Esophagus (tissue), 2 donors: ENCODE measurements at regions not wholly inside any gene's neighbourhood (a gene's known extent, or its start where the extent isn't known, plus 50 kb on each side); places are given as distances from the start of the nearest gene placed in this dataset.

Experiments
- H3K27ac ChIP-seq, 2 donors: one replicate each; pipeline ENCODE4 v1.5.1; 2013; ENCODE audit warnings: low read depth in 2 of 2, mild to moderate bottlenecking in 2 of 2, inconsistent platforms in 1 of 2, low read length in 1 of 2, moderate library complexity in 1 of 2
- H3K27me3 ChIP-seq, 2 donors: one replicate each; pipeline ENCODE4 v1.6.1; 2013; ENCODE audit warnings: low read length in 2 of 2, control low read depth in 1 of 2, mild to moderate bottlenecking in 1 of 2; ENCODE audit not compliant: insufficient read depth in 2 of 2, control insufficient read depth in 1 of 2
- H3K36me3 ChIP-seq, 2 donors: one replicate each; pipeline ENCODE4 v1.6.1; 2013; ENCODE audit warnings: low read length in 1 of 2; ENCODE audit not compliant: control insufficient read depth in 2 of 2, insufficient read depth in 2 of 2
- H3K4me1 ChIP-seq, 2 donors: one replicate each; pipeline ENCODE4 v1.6.1; 2013; ENCODE audit warnings: low read length in 1 of 2; ENCODE audit not compliant: control insufficient read depth in 2 of 2, insufficient read depth in 2 of 2
- H3K4me3 ChIP-seq, 2 donors: one replicate each; pipeline ENCODE4 v1.5.1; 2013; ENCODE audit warnings: low read length in 2 of 2, mild to moderate bottlenecking in 2 of 2, low read depth in 1 of 2, moderate library complexity in 1 of 2
- H3K9me3 ChIP-seq, 2 donors: one replicate each; pipeline ENCODE4 v1.6.1; 2013; ENCODE audit warnings: mild to moderate bottlenecking in 2 of 2, low read depth in 1 of 2, low read length in 1 of 2, moderate library complexity in 1 of 2; ENCODE audit not compliant: control insufficient read depth in 2 of 2, insufficient read depth in 1 of 2
- WGBS, 2 donors: extraction: QIAGEN DNeasy Blood & Tissue Kit; methylation state at CpG; one replicate each; pipeline ENCODE4 v1.1.7; 2013; 5-methylcytosine and 5-hydroxymethylcytosine counted together
- donor health status: healthy with polysubstance abuse.
- donor health status: Bipolar disorder and iron deficiency.

GRCh38 chr14:65184032-65184764 lies 81.9 kb upstream of the MAX start:
- Histone ChIP-seq H3K27ac (no peak overlapping the region), H3K36me3 (no peaks in the 10 kb centered on the region), H3K4me1 (no peaks in the 10 kb centered on the region), H3K27me3 (no peaks in the 10 kb centered on the region), H3K9me3 (no peaks in the 10 kb centered on the region), H3K4me3 (no peak overlapping the region)
- WGBS, 2 donors, result 56 to 64% methylated on average over 8 of the region's 8 CpGs

GRCh38 chr14:65185829-65186228 lies 83.5 kb upstream of the MAX start:
- 59 to 73% methylated on average over 4 of the region's 4 CpGs for WGBS, 2 donors
- no peaks in the 10 kb centered on the region for H3K9me3 ChIP-seq
- no peaks in the 10 kb centered on the region for H3K4me1 ChIP-seq
- no peaks in the 10 kb centered on the region for H3K27me3 ChIP-seq
- H3K27ac ChIP-seq, result no peak overlapping the region
- H3K36me3 ChIP-seq, result no peaks in the 10 kb centered on the region
- no peak overlapping the region for H3K4me3 ChIP-seq

DNA sequence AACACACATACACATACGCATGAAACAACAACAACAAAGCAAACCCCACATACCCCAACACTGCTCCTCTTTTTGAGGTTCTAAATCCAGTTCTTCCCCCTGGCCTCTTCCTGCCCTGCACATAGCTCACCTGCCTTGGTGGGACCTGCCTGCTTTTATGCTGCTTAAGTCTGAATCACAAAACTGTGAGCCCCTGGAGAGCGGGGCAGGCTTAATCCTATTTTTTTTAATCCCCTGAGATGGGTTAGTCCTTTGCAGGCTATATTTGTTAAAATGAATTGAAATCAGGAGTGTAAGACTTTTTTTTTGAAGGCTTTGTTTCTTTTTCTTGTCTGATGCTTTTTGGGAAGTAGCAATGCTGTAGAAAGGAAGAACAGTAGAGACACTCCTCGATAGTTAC lies 84.6 kb upstream of the MAX start:
- Histone ChIP-seq H3K27me3 (no peaks in the 10 kb centered on the region), H3K4me1 (no peaks in the 10 kb centered on the region), H3K36me3 (no peaks in the 10 kb centered on the region), H3K27ac (no peak overlapping the region), H3K4me3 (no peak overlapping the region), H3K9me3 (no peaks in the 10 kb centered on the region)
- 81 to 90% methylated on average over 3 of the region's 3 CpGs for WGBS, 2 donors

DNA sequence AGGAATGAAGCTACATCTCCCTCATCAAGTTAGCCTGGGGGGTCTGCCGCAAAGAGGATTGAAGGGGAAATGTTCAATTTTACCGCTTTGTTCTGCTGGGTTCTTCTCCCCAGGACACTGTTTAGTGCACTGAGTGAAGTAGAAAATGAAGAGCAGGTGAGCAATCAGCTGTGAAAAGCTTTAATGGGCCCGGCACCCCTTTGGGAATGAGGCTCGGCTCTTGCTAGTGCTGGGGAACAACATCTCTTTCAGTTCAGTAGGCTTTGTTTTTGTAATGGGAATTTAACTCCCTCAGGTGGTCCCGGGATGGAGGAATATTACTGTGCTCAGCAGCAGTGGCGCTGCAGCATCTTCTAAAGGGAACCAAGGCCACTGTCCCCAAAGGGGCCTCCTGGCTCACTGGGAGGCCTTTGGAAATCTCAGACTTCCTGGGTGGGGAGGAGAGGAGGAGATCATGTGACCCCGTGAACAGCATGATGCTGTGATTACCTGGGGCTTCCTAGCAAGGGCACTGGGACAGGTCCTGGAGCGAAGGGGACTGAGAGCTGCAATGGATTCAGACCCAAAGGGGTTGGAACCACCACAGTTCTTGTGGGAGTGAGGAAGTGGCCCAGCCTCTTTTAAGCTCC lies 85.2 kb upstream of the MAX start:
- H3K4me3 ChIP-seq, result no peak overlapping the region
- no peak overlapping the region for H3K27ac ChIP-seq
- H3K9me3 ChIP-seq, result no peaks in the 10 kb centered on the region
- H3K4me1 ChIP-seq, result no peaks in the 10 kb centered on the region
- H3K27me3 ChIP-seq, result no peaks in the 10 kb centered on the region
- WGBS, 2 donors, result 79 to 81% methylated on average over 8 of the region's 8 CpGs
- no peaks in the 10 kb centered on the region for H3K36me3 ChIP-seq

GRCh38 chr14:65190312-65190711 lies 88.0 kb upstream of the MAX start:
- 71 to 75% methylated on average over 4 of the region's 4 CpGs for WGBS, 2 donors
- Histone ChIP-seq H3K27ac (no peak overlapping the region), H3K4me3 (no peak overlapping the region), H3K27me3 (no peaks in the 10 kb centered on the region), H3K36me3 (no peaks in the 10 kb centered on the region), H3K4me1 (no peaks in the 10 kb centered on the region), H3K9me3 (no peaks in the 10 kb centered on the region)

DNA sequence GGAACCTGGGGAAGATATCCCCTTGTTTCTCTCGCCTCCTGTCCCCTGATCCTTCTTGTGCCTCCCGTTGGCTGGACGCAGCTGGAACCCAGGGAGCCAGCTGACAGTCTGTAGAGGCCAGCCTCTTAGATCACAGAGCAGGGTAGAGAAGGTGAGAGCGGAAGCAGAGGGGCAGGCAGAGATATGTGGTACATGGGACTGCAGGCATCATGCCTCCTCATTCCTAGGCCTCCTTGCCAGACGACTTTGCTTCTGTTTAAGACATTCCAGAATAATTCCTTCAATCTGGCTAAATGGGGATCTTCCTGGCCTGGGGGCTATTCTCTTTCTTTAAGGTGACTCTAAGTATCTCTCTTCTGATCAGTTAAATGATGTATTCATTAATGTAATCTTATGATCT lies 89.4 kb upstream of the MAX start:
- no peaks in the 10 kb centered on the region for H3K9me3 ChIP-seq
- no peak overlapping the region for H3K4me3 ChIP-seq
- WGBS, 2 donors, result 82 to 85% methylated on average over 5 of the region's 5 CpGs
- no peaks in the 10 kb centered on the region for H3K27me3 ChIP-seq
- H3K4me1 ChIP-seq, result no peaks in the 10 kb centered on the region
- H3K36me3 ChIP-seq, result no peaks in the 10 kb centered on the region
- no peak overlapping the region for H3K27ac ChIP-seq

DNA sequence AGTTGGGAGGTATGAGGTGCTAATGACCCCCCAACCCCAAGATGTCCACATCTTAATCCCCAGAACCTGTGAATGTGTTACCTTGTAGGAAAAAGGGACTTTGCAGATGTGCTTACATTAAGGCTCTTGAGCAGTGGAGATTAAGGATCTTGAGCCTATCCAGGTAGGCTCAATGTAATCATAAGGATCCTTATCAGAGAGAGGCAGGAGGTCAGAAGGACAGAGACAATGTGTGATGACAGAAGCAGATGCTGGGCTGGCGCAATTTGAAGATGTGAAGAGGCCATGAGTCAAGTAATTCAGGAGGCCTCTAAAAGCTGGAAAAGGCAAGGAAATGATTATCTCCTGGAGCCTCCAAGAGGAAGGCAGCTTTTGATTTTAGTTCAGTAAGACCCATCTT lies 90.4 kb upstream of the MAX start:
- no peaks in the 10 kb centered on the region for H3K4me1 ChIP-seq
- H3K27ac ChIP-seq, result no peak overlapping the region
- 48 to 97% methylated on average over 1 of the region's 1 CpG for WGBS, 2 donors
- H3K27me3 ChIP-seq, result no peaks in the 10 kb centered on the region
- H3K4me3 ChIP-seq, result no peak overlapping the region
- H3K36me3 ChIP-seq, result no peaks in the 10 kb centered on the region
- H3K9me3 ChIP-seq, result no peaks in the 10 kb centered on the region

GRCh38 chr14:65193916-65194590 lies 91.7 kb upstream of the MAX start:
- Histone ChIP-seq H3K27me3 (no peaks in the 10 kb centered on the region), H3K36me3 (no peaks in the 10 kb centered on the region), H3K4me1 (no peaks in the 10 kb centered on the region), H3K27ac (no peak overlapping the region), H3K4me3 (no peak overlapping the region), H3K9me3 (no peaks in the 10 kb centered on the region)
- 52 to 66% methylated on average over 3 of the region's 3 CpGs for WGBS, 2 donors

DNA sequence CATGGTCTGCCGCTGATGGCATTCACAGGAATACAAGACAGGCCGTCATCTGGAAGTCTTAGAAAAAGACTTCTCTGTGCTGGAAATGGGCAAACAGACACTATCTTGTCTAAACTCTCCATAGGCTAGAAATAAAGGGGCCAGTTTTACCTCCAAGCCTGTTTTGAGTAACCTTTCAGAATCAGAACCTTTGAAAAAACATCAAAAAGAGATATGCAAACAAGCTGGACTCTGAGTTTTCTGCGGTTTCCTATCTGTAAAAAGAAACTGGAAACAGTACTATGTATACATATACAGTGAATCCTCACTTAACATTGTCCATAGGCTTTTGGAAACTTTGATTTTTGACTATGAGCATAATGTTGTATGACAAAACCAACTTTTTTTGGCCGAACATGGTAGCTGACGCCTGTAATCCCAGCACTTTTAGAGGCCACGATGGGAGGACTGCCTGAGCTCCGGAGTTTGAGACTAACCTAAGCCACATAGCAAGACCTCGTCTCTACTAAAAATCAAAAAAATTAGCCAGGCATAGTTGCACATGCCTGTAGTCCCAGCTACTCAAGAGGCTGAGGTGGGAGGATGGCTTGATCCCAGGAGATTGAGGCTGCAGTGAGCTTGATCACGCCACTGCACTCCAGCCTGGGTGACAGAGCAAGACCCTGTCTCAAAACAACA lies 92.9 kb upstream of the MAX start:
- WGBS, 2 donors, result 85 to 87% methylated on average over 9 of the region's 9 CpGs
- H3K36me3 ChIP-seq, result no peaks in the 10 kb centered on the region
- no peaks in the 10 kb centered on the region for H3K9me3 ChIP-seq
- H3K27me3 ChIP-seq, result no peaks in the 10 kb centered on the region
- H3K27ac ChIP-seq, result no peak overlapping the region
- H3K4me3 ChIP-seq, result no peak overlapping the region
- no peaks in the 10 kb centered on the region for H3K4me1 ChIP-seq
